Mesenchymal stem cell (in vitro differentiated cells and primary cell): ENCODE measurements at regions not wholly inside any gene's neighbourhood (a gene's known extent, or its start where the extent isn't known, plus 50 kb on each side); places are given as distances from the start of the nearest gene placed in this dataset.

Experiments
- DNase-seq: peaks from one replicate; pipeline ENCODE4 v3.0.0-alpha.2; 2013
- H2AFZ ChIP-seq: one replicate; pipeline ENCODE4 v1.6.1; 2013; ENCODE audit warnings: low read depth, mild to moderate bottlenecking, control low read depth, inconsistent platforms, low read length, moderate library complexity
- H2AK5ac ChIP-seq: 2 replicates; pipeline ENCODE4 v1.6.1; 2013; ENCODE audit warnings: low read length, moderate library complexity, mild to moderate bottlenecking, inconsistent platforms; ENCODE audit not compliant: severe bottlenecking
- H2BK120ac ChIP-seq: one replicate; pipeline ENCODE4 v1.6.1; 2013; ENCODE audit warnings: low read depth, mild to moderate bottlenecking, inconsistent platforms, low read length, moderate library complexity
- H2BK12ac ChIP-seq, 2 experiments: one replicate each; pipeline ENCODE4 v1.6.1; 2013; ENCODE audit warnings: inconsistent platforms in 2 of 2, low read length in 2 of 2, mild to moderate bottlenecking in 2 of 2, moderate library complexity in 2 of 2, control low read depth in 1 of 2
- H2BK15ac ChIP-seq: one replicate; pipeline ENCODE4 v1.6.1; 2013; ENCODE audit warnings: mild to moderate bottlenecking, low read depth, inconsistent platforms; ENCODE audit not compliant: poor library complexity, severe bottlenecking
- H2BK5ac ChIP-seq: 2 replicates; pipeline ENCODE4 v1.6.1; 2013; ENCODE audit warnings: low read depth, mild to moderate bottlenecking, low read length, control low read depth, inconsistent platforms; ENCODE audit not compliant: poor library complexity, severe bottlenecking
- H3K14ac ChIP-seq, 2 experiments: one replicate each; pipeline ENCODE4 v1.6.1; 2013; ENCODE audit warnings: inconsistent platforms in 2 of 2, low read length in 2 of 2, control low read depth in 1 of 2, mild to moderate bottlenecking in 1 of 2, moderate library complexity in 1 of 2
- H3K18ac ChIP-seq, 2 experiments: one replicate each; pipeline ENCODE4 v1.6.1; 2013; ENCODE audit warnings: inconsistent platforms in 2 of 2, low read length in 2 of 2, control low read depth in 1 of 2, low read depth in 1 of 2, mild to moderate bottlenecking in 1 of 2
- H3K23ac ChIP-seq, 2 experiments: one replicate each; pipeline ENCODE4 v1.6.1; 2013; ENCODE audit warnings: inconsistent platforms in 2 of 2, low read length in 2 of 2, mild to moderate bottlenecking in 2 of 2, moderate library complexity in 2 of 2, control low read depth in 1 of 2
- H3K27ac ChIP-seq: 2 replicates; pipeline ENCODE4 v1.5.1; 2013; ENCODE audit warnings: mild to moderate bottlenecking, moderate library complexity, low read length, control low read depth, inconsistent platforms; ENCODE audit not compliant: poor library complexity, severe bottlenecking
- H3K27me3 ChIP-seq, 2 experiments: 2 replicates each; pipeline versions ENCODE4 v1.6.1 to v1.7.0; 2013; ENCODE audit warnings: low read length in 2 of 2, mild to moderate bottlenecking in 2 of 2, moderate library complexity in 2 of 2, control low read depth in 1 of 2, inconsistent platforms in 1 of 2; ENCODE audit not compliant: control insufficient read depth in 1 of 2, insufficient read depth in 1 of 2
- H3K36me3 ChIP-seq, 2 experiments: 2 replicates each; pipeline versions ENCODE4 v1.6.1 to v1.7.0; 2013; ENCODE audit warnings: low read length in 2 of 2, control low read depth in 1 of 2, inconsistent platforms in 1 of 2, low read depth in 1 of 2, mild to moderate bottlenecking in 1 of 2; ENCODE audit not compliant: insufficient read depth in 2 of 2, control insufficient read depth in 1 of 2
- H3K4ac ChIP-seq, 2 experiments: one replicate each; pipeline ENCODE4 v1.6.1; 2013; ENCODE audit warnings: inconsistent platforms in 2 of 2, low read length in 2 of 2, mild to moderate bottlenecking in 2 of 2, moderate library complexity in 2 of 2, control low read depth in 1 of 2, low read depth in 1 of 2
- H3K4me1 ChIP-seq: 2 replicates; pipeline ENCODE4 v1.6.1; 2013; ENCODE audit warnings: low read depth, low read length, control low read depth; ENCODE audit not compliant: control insufficient read depth, insufficient read depth
- H3K4me2 ChIP-seq: 2 replicates; pipeline ENCODE4 v1.6.1; 2013; ENCODE audit warnings: low read length, mild to moderate bottlenecking, inconsistent platforms; ENCODE audit not compliant: poor library complexity, severe bottlenecking
- H3K4me3 ChIP-seq, 2 experiments: 2 replicates each; pipeline versions ENCODE4 v1.5.1 to v1.7.0; 2013; ENCODE audit warnings: low read length in 2 of 2, mild to moderate bottlenecking in 2 of 2, control low read depth in 1 of 2, low read depth in 1 of 2; ENCODE audit not compliant: insufficient read depth in 1 of 2
- H3K79me1 ChIP-seq: replicated peaks from 2 replicates; pipeline ENCODE4 v1.6.1; 2013; ENCODE audit warnings: mild to moderate bottlenecking, control low read depth, low read length, inconsistent platforms; ENCODE audit not compliant: poor library complexity, severe bottlenecking
- H3K9ac ChIP-seq: 2 replicates; pipeline ENCODE4 v1.7.0; 2013; ENCODE audit warnings: mild to moderate bottlenecking, low read length, moderate library complexity
- H3K9me3 ChIP-seq: 2 replicates; pipeline ENCODE4 v1.7.0; 2013; ENCODE audit warnings: mild to moderate bottlenecking, low read length; ENCODE audit not compliant: control insufficient read depth
- H4K8ac ChIP-seq: one replicate; pipeline ENCODE4 v1.6.1; 2013; ENCODE audit warnings: inconsistent platforms, mild to moderate bottlenecking, low read length, moderate library complexity
- H4K91ac ChIP-seq: one replicate; pipeline ENCODE4 v1.6.1; 2013; ENCODE audit warnings: mild to moderate bottlenecking, low read length, inconsistent platforms
- WGBS: methylation state at CpG from one replicate; pipeline ENCODE4 v1.1.7; 2013; ENCODE audit warnings: mixed read lengths; 5-methylcytosine and 5-hydroxymethylcytosine counted together

DNA sequence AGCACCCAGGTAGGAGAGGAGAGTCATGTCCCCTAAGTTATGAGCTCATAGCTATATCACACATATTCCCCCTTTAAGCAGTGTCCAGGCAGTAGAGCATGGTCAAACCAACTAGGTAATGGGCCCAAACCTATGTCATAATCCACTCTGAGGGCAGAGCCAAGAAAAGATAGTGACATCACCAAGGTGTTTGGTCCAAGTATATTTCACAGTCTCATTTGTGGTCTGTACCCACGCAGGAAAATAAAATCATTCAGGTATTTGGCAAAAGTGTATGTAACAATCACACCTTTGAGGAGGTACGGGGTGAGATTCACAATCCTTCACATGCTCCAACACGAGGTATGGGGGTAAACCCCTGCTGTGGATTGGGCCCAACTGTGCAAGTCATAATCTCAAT is 2112.8 kb downstream of the TP53TG3F start:
- Histone ChIP-seq H4K8ac (no peak overlapping the region), H2BK120ac (no peak overlapping the region), H3K36me3 (no peaks in the 10 kb centered on the region), H3K4me2 (no peak overlapping the region), H3K4me1 (no peaks in the 10 kb centered on the region), H2BK12ac (no peak overlapping the region), H2AK5ac (no peak overlapping the region), H2BK5ac (no peak overlapping the region), H3K4me3 (no peak overlapping the region), H3K79me1 (no peaks in the 10 kb centered on the region), H2AFZ (no peak overlapping the region), H3K4ac (no peak overlapping the region), H2BK15ac (no peak overlapping the region), H3K18ac (no peak overlapping the region), H3K27me3 (no peaks in the 10 kb centered on the region), H3K14ac (no peak overlapping the region), H3K9me3 (peaks cover 4% of the 10 kb centered on the region), H3K27ac (no peak overlapping the region), H3K23ac (no peak overlapping the region), H4K91ac (no peak overlapping the region), H3K9ac (no peak overlapping the region)
- WGBS, result 21% methylated on average over 3 of the region's 3 CpGs
- no peak for DNase-seq

GRCh38 chr16:35573407-35573806 is 2114.0 kb downstream of the TP53TG3F start:
- no peaks in the 10 kb centered on the region for H3K36me3 ChIP-seq
- no peak overlapping the region for H3K18ac ChIP-seq
- WGBS, result 90% methylated on average over 12 of the region's 12 CpGs
- DNase-seq, result no peak
- H2AFZ ChIP-seq, result no peak overlapping the region
- no peaks in the 10 kb centered on the region for H3K4me1 ChIP-seq
- no peak overlapping the region for H3K4ac ChIP-seq
- H3K27me3 ChIP-seq, result no peaks in the 10 kb centered on the region
- no peak overlapping the region for H2BK15ac ChIP-seq
- H4K91ac ChIP-seq, result no peak overlapping the region
- no peak overlapping the region for H3K9ac ChIP-seq
- no peaks in the 10 kb centered on the region for H3K79me1 ChIP-seq
- H2BK5ac ChIP-seq, result no peak overlapping the region
- H3K4me2 ChIP-seq, result no peak overlapping the region
- no peak overlapping the region for H2BK120ac ChIP-seq
- no peak overlapping the region for H3K27ac ChIP-seq
- no peak overlapping the region for H2AK5ac ChIP-seq
- H2BK12ac ChIP-seq, result no peak overlapping the region
- H4K8ac ChIP-seq, result no peak overlapping the region
- H3K9me3 ChIP-seq, result peaks cover 4% of the 10 kb centered on the region
- H3K14ac ChIP-seq, result no peak overlapping the region
- no peak overlapping the region for H3K4me3 ChIP-seq
- H3K23ac ChIP-seq, result no peak overlapping the region

DNA sequence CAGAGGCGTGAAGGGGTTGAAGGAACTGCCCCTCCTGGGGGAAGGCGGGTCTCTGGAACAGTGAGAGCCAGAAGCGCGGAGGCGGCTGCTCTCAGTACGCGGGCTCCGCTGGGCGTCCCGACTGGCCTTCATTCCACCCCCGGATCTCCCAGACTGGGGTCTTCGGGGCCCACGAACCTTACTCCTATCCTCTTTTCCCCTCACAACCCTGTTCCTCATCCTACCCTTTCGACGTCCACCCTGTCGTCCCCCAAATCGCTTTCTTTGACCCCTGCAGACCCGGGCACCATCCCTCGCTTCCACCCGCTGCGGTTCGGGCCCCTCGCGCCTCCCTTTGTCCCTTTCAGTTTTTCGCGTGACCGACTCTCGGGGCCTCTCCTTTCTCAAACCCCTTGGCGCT is 2114.6 kb downstream of the TP53TG3F start:
- Histone ChIP-seq H3K14ac (no peak overlapping the region), H2AFZ (no peak overlapping the region), H2AK5ac (no peak overlapping the region), H3K36me3 (no peaks in the 10 kb centered on the region), H3K27me3 (no peaks in the 10 kb centered on the region), H3K4me3 (peak overlapping the region in 1 of 2 experiments; percentile 36), H3K4ac (no peak overlapping the region), H3K23ac (no peak overlapping the region), H3K79me1 (no peaks in the 10 kb centered on the region), H4K8ac (no peak overlapping the region), H3K9ac (no peak overlapping the region), H2BK12ac (no peak overlapping the region), H2BK120ac (no peak overlapping the region), H3K4me2 (no peak overlapping the region), H4K91ac (no peak overlapping the region), H3K27ac (no peak overlapping the region), H3K18ac (no peak overlapping the region), H3K9me3 (peaks cover 7% of the 10 kb centered on the region), H2BK15ac (no peak overlapping the region), H3K4me1 (no peaks in the 10 kb centered on the region), H2BK5ac (no peak overlapping the region)
- WGBS, result 90% methylated on average over 29 of the region's 29 CpGs
- DNase-seq, result no peak

DNA sequence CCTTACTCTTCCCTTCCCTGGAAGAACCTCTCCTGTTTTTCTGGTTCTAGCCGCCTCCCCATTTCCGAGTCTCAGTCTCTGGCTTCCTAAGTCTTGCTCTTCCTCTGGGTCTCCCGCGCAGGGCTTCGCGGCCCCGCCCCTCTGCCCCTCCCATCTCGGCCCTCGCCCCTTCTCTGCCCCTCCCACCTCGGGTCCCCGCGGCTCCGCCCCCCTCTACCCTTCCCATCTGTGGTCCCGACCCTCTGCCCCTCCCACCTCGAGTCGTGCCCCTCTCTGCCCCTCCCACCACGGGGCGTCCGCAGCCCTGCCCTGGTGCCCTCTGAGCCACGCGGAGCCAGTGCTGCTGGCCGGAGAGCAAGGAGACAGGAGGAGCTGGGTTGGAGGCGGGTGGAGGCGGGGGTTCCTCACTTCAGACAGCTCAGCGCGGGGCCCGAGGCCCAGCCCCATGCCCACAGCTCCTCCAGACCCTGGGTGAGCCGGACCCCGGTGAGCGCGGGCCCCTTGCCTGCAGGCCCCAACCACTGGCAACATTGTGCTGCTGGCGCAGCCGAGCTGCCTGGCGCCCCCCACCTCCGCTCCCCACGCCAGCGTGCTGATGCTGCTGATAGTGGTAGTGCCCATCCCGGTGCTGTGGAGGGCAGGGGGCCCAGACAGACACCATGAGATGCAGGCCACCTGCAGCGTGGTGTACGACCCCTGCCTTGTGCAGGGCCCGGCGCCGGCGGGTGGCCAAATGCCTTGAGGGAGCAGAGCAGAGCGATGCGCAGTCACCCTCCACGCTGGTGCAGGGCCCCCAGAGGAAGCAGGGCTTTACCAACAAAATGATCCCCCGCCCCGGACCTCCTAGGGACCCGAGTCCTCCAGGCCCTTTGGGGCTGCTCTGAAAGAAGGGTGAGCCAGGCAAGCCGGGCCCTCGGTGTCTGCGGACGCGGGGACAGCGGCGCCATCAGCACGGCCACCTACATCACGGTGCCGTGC is 2115.3 kb downstream of the TP53TG3F start:
- Histone ChIP-seq H3K9ac (no peak overlapping the region), H4K91ac (no peak overlapping the region), H3K18ac (no peak overlapping the region), H2BK5ac (no peak overlapping the region), H2AK5ac (no peak overlapping the region), H2AFZ (no peak overlapping the region), H3K79me1 (no peaks in the 10 kb centered on the region), H3K14ac (no peak overlapping the region), H3K27ac (no peak overlapping the region), H4K8ac (no peak overlapping the region), H3K36me3 (no peaks in the 10 kb centered on the region), H2BK12ac (no peak overlapping the region), H2BK120ac (no peak overlapping the region), H3K4me1 (no peaks in the 10 kb centered on the region), H3K4me2 (no peak overlapping the region), H3K4ac (no peak overlapping the region), H3K9me3 (peaks cover 10% of the 10 kb centered on the region), H3K4me3 (no peak overlapping the region), H3K27me3 (no peaks in the 10 kb centered on the region), H2BK15ac (no peak overlapping the region), H3K23ac (no peak overlapping the region)
- DNase-seq, result no peak
- 94% methylated on average over 49 of the region's 60 CpGs for WGBS
